ENCODE measurements at regions not wholly inside any gene's neighbourhood (a gene's known extent, or its start where the extent isn't known, plus 50 kb on each side); places are given as distances from the start of the nearest gene placed in this dataset.

GRCh38 chr10:8242295-8242872 lies 187.9 kb downstream of the GATA3 start:
- TF ChIP-seq POLR2A (IDR thresholded peaks at IDR 0.05; ENCODE audit: low read length) (no peak), GATA1 (IDR thresholded peaks at IDR 0.05; ENCODE audit: low read depth, low read length) (no peak)
